ENCODE measurements at regions not wholly inside any gene's neighbourhood (a gene's known extent, or its start where the extent isn't known, plus 50 kb on each side); places are given as distances from the start of the nearest gene placed in this dataset.

DNA sequence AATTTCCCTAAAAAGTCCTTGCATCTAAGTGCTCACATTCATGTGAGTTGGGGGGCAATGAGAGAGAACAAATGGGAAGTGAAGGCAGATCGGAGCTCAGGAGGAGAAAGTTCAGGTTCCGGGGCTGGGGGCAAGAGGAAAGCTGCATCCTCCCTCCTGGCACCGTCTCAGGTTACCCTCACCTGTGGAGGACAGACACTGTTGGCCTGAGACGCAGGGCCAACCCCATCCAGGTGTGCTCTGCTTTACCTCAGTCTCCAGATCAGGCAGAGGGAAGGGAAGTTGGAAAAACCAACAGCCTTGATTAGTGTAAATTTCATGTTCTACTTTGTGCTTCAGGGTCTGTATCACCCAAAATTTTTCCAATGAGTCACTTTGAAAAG, 146.9 kb downstream of the TRIM29 start:
- Mint-ChIP-seq H3K27ac (no peak overlapping the region), H3K27me3 (peaks cover 26% of the 10 kb centered on the region), H3K9me3 (ENCODE audit: low read depth) (no peaks in the 10 kb centered on the region), H3K4me3 (ENCODE audit: low read depth) (no peak overlapping the region), H3K4me1 (ENCODE audit: low read depth) (peaks cover 4% of the 10 kb centered on the region), H3K36me3 (ENCODE audit: insufficient read depth) (no peaks in the 10 kb centered on the region)
- TF ChIP-seq, protein P1, sequence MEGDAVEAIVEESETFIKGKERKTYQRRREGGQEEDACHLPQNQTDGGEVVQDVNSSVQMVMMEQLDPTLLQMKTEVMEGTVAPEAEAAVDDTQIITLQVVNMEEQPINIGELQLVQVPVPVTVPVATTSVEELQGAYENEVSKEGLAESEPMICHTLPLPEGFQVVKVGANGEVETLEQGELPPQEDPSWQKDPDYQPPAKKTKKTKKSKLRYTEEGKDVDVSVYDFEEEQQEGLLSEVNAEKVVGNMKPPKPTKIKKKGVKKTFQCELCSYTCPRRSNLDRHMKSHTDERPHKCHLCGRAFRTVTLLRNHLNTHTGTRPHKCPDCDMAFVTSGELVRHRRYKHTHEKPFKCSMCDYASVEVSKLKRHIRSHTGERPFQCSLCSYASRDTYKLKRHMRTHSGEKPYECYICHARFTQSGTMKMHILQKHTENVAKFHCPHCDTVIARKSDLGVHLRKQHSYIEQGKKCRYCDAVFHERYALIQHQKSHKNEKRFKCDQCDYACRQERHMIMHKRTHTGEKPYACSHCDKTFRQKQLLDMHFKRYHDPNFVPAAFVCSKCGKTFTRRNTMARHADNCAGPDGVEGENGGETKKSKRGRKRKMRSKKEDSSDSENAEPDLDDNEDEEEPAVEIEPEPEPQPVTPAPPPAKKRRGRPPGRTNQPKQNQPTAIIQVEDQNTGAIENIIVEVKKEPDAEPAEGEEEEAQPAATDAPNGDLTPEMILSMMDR (IDR thresholded peaks at IDR 0.05; ENCODE audit: unreplicated experiment): no peak
- DNase-seq (ENCODE audit: low spot score, unreplicated experiment): no peak

DNA sequence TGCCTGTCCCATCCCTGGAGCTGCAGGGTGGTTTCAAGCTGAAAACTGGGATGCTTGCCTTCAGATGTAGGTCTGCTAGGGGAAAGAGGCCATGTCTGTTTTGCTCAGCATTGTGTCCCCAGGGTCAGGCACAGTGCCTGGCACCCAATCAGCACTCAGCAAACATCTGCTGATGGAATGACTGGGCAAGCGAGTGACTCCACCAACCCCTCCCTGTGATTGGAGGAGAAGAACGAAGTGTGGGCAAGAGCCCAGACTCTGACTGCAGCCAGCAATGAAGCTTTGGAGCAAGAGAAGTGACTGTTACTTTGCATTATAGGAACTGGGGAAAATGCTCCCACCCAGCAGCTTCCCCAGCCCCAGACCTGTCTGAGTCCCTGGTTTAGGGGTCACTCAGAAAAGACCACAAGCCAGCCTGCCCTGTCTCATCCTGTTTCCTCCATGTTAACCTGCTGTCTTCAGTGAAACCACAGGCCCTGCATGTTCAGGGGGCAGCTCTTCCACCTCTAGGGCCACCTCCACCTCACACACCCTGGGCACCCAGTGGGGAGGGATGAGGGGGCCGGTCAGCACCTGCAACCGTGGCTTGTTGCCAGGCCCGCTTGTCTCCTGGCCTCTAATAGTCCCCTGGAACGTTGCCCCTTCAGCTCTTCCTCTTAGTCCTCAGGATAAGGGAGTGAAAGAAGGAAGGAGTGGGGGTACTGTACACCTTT, 147.4 kb downstream of the TRIM29 start:
- H3K4me1 Mint-ChIP-seq (ENCODE audit: low read depth): peaks cover 4% of the 10 kb centered on the region
- H3K9me3 Mint-ChIP-seq (ENCODE audit: low read depth): no peaks in the 10 kb centered on the region
- H3K27ac Mint-ChIP-seq: no peak overlapping the region
- no peaks in the 10 kb centered on the region for H3K36me3 Mint-ChIP-seq (ENCODE audit: insufficient read depth)
- H3K4me3 Mint-ChIP-seq (ENCODE audit: low read depth): no peak overlapping the region
- TF ChIP-seq, protein P1 (IDR thresholded peaks at IDR 0.05; ENCODE audit: unreplicated experiment): no peak
- peaks cover 29% of the 10 kb centered on the region for H3K27me3 Mint-ChIP-seq
- DNase-seq (ENCODE audit: low spot score, unreplicated experiment): no peak

DNA sequence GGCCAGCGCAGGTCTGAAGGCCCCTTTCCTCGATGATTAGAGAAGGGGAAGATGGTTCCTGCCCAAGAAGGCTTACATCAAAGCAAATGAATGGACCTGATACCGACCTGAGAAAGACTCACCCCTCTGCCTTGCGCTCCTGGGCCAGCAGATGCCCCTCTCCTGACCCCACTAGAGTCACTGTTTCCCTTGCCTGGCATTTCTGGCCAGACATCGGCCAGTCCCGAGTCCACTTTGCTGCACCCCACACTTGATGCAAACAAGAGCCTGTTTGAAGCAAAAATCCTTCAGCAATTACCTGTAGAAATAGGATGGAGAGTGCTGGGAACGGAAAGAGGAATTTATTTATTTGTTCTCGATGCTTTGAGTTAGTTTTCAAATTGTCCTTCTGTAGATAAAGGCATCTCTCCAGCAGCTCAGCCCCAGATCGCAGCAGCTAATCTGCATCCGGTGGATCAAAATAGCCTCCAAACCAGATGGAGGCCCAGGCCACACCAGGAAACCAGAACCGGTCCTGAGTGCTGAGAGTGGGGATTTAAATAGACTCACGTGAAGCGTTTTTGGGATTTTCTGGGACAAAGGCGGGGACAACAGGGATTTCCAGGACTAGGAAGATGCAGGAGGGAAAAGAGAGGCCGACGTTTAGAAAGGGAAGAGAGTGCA, 148.6 kb downstream of the TRIM29 start:
- H3K27me3 Mint-ChIP-seq: peaks cover 32% of the 10 kb centered on the region
- H3K4me1 Mint-ChIP-seq (ENCODE audit: low read depth): peaks cover 4% of the 10 kb centered on the region
- H3K36me3 Mint-ChIP-seq (ENCODE audit: insufficient read depth): no peaks in the 10 kb centered on the region
- DNase-seq (ENCODE audit: low spot score, unreplicated experiment): no peak
- no peak overlapping the region for H3K27ac Mint-ChIP-seq
- H3K4me3 Mint-ChIP-seq (ENCODE audit: low read depth): no peak overlapping the region
- no peaks in the 10 kb centered on the region for H3K9me3 Mint-ChIP-seq (ENCODE audit: low read depth)
- TF ChIP-seq, protein P1 (IDR thresholded peaks at IDR 0.05; ENCODE audit: unreplicated experiment): no peak

DNA sequence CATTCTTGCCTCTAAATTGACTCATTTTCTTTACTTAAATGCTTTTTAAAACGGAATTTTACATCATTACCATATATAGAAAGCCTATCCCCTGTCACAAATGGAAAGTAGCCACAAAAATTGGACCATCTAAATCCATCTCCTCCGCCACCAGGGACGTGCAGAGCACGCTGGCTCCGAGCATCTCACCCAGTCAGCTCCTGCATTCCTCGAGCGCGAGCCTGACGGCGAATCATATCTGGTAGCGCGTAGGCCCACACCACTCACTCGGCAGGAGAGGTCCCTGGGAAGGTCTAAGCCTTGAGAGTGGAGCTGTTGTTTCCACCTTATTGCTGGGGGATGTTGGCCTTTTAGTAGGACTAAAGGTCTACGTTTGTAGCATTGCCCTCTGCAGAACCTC, 152.4 kb downstream of the TRIM29 start:
- no peak overlapping the region for H3K4me3 Mint-ChIP-seq (ENCODE audit: low read depth)
- H3K9me3 Mint-ChIP-seq (ENCODE audit: low read depth): no peaks in the 10 kb centered on the region
- no peak for DNase-seq (ENCODE audit: low spot score, unreplicated experiment)
- no peaks in the 10 kb centered on the region for H3K4me1 Mint-ChIP-seq (ENCODE audit: low read depth)
- TF ChIP-seq, protein P1 (IDR thresholded peaks at IDR 0.05; ENCODE audit: unreplicated experiment): no peak
- no peaks in the 10 kb centered on the region for H3K36me3 Mint-ChIP-seq (ENCODE audit: insufficient read depth)
- H3K27ac Mint-ChIP-seq: no peak overlapping the region
- H3K27me3 Mint-ChIP-seq: peaks cover 43% of the 10 kb centered on the region

DNA sequence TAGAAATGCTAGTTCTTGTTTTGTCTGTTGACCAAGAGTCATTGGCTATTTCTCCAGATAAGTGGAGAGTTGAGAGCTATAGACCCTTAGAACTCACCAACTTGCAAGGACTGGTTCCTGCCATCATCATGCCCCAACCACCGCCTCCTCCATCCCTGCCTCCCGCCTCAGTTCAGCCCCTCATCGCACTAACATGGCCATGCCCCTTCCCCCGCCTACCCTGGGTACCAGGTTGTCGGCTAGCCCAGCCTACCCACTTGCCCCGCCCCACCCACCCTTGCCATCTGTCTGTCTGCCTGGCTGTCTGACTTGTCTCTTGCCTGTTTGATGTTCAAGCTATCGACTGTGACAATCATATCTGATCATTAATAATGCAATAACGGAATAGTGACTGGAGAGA, 154.1 kb downstream of the TRIM29 start:
- TF ChIP-seq, protein P1 (IDR thresholded peaks at IDR 0.05; ENCODE audit: unreplicated experiment): no peak
- no peak for DNase-seq (ENCODE audit: low spot score, unreplicated experiment)
- H3K27ac Mint-ChIP-seq: no peak overlapping the region
- peaks cover 45% of the 10 kb centered on the region for H3K27me3 Mint-ChIP-seq
- H3K4me1 Mint-ChIP-seq (ENCODE audit: low read depth): no peaks in the 10 kb centered on the region
- H3K36me3 Mint-ChIP-seq (ENCODE audit: insufficient read depth): no peaks in the 10 kb centered on the region
- H3K9me3 Mint-ChIP-seq (ENCODE audit: low read depth): no peaks in the 10 kb centered on the region
- no peak overlapping the region for H3K4me3 Mint-ChIP-seq (ENCODE audit: low read depth)
